Caki2 (cell line): ENCODE measurements at regions not wholly inside any gene's neighbourhood (a gene's known extent, or its start where the extent isn't known, plus 50 kb on each side); places are given as distances from the start of the nearest gene placed in this dataset.
"Not testable (repeated sequence)": the region's sequence is repeated elsewhere in the genome, so short reads cannot be mapped to it uniquely, and the experiment has no call there.

Source experiments
- DNase-seq: peaks from one replicate; pipeline ENCODE4 v3.0.0-alpha.2; 2015; ENCODE audit warnings: low read depth
- in situ Hi-C: cut with HindIII; loops from 2 replicates; pipeline ENCODE4 v1.10.0; 2016; ENCODE audit warnings: low sequenced_read_pairs, low pct_unique_long_range_greater_than_20kb, mixed read lengths

GRCh38 chr14:34051966-34052657 lies 101.2 kb upstream of the EGLN3 start:
- in situ Hi-C loops, result no loop called here
- peak; percentile 81 for DNase-seq

GRCh38 chr14:34050606-34051005 lies 99.7 kb upstream of the EGLN3 start:
- in situ Hi-C loops, result no loop called here
- DNase-seq, result no peak

- in situ Hi-C loops, result no loop called here
- no peak for DNase-seq
Observed at GRCh38 chr14:34049790-34050189, 98.9 kb upstream of the EGLN3 start.

GRCh38 chr14:34049187-34049586 lies 98.3 kb upstream of the EGLN3 start:
- in situ Hi-C loops, result not testable (repeated sequence)

GRCh38 chr14:34046799-34047520 lies 96.1 kb upstream of the EGLN3 start:
- in situ Hi-C loops, result no loop called here
- no peak for DNase-seq

More at GRCh38 chr14:34049187-34049586, 98.3 kb upstream of the EGLN3 start:
- not testable (repeated sequence) for DNase-seq

DNA sequence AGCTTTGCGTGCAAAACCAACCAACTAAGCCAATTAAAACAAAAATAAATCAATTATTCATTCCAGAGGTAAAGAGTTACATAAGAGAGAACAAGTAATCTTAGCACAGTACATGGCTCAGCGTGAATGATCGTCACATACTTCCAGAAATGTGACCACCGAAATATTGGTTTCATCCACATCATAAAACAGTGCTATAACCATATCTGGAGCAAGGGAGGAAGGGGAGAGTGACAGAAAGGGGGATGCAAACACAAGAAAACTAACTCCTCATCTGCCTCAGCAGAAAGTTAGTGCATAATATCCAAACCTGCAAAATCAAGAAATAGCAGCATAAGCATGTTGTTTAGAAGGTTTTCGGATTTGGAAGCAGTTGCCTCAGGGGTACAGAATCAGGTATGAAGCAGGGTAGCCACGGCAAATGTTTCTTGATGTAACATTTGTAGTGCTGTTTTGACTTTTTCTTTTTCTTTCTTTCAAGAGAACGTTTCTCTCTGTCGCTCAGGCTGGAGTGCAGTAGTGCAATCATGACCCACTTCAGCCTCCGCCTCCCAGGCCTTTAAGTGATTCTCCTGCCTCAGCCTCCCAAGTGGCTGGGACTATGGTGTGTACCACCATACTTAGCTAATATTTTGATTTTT lies 93.9 kb upstream of the EGLN3 start:
- in situ Hi-C loops, result no loop called here
- no peak for DNase-seq

DNA sequence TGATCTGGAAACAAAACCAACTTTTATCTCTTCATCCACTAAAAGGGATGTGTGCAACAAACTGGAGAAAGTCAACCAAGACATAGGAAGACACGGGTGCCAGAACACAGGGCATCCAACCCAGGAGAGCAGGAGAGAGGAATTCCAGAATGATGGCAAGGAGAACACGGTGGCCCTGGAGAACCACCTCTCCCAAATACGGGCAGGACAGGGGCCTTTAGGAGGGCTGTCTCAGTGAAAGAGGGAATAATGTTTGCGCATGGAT lies 93.4 kb upstream of the EGLN3 start:
- DNase-seq, result no peak
- in situ Hi-C loops, result no loop called here

DNA sequence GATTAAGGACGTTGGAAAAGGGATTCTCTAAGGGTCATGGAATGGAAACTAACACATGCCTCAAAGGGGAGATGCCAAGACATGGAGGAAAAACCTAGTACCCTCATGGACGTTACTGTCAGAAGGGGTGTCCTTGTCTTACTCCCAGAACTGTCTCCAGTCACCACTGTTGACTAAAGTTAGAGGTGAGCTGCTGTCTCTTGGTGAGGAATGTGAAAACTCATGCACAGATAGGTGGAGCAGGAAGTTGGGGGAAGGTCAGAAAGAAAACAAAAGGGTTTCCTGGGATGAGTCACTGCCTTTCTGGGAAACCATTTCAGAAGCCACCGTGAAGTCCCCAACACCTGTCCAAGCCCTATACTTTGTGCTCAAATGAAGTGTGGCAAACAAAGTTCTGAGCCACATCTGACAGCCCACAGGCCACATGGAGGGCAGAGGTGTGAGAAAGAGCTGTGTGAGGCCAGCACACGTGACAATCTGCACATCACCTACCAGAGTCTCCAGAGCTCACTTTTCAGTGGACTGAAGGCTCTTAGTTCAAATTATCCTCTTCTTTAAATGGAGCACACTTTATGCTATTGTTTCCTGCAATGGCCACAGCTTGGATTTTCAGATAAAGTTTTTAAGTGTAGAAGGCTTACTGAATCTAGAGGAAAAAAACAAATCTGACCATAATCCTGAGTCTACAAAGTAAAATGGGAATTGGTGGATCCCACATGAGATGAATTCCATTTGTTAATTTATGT lies 92.9 kb upstream of the EGLN3 start:
- in situ Hi-C loops, result no loop called here
- DNase-seq, result peak; percentile 71

- in situ Hi-C loops, result no loop called here
- DNase-seq, result no peak
Observed at GRCh38 chr14:34041220-34041619, 90.3 kb upstream of the EGLN3 start.

GRCh38 chr14:34040766-34041165 lies 89.9 kb upstream of the EGLN3 start:
- in situ Hi-C loops, result no loop called here
- DNase-seq, result no peak

GRCh38 chr14:34039428-34040047 lies 88.7 kb upstream of the EGLN3 start:
- DNase-seq, result no peak
- in situ Hi-C loops, result no loop called here

GRCh38 chr14:34038358-34039057 lies 87.6 kb upstream of the EGLN3 start:
- in situ Hi-C loops, result no loop called here
- DNase-seq, result no peak

DNA sequence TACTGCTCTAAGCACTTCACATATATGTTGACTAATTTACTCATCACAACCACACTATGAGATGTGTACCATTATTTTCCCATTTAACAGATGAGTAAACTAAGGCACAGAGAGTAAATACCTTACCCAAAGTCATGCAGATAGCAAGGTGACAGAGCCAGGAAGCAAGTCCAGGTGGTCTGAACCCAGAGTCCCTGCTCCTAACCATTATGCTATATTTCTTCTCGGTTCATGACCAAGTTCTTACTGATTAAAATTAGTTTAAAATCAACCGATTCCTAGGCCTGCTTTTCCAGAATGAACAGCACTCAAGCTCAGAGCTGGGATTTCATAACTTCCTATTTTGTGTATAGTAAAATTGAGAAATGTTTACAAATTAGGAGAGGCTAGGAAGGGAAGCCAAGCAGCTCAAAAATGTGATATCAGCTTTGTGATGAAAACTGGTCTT lies 85.5 kb upstream of the EGLN3 start:
- in situ Hi-C loops, result no loop called here
- no peak for DNase-seq

DNA sequence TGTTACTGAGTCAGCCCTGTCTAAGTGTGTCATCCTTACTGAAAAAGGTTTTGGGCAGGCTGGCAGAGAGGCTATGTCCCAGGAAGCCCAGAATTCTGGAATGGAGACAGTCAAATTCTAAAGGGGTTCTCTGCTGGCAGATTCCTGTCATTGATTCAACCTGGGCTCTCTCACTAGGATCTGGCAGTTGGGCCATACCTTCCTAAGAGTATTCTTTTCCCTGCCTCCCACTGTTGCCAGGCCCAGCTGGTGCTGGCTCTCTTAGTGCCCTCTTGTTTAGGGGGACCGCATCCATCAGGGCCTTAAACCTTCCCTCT lies 85.0 kb upstream of the EGLN3 start:
- no peak for DNase-seq
- in situ Hi-C loops, result no loop called here

DNA sequence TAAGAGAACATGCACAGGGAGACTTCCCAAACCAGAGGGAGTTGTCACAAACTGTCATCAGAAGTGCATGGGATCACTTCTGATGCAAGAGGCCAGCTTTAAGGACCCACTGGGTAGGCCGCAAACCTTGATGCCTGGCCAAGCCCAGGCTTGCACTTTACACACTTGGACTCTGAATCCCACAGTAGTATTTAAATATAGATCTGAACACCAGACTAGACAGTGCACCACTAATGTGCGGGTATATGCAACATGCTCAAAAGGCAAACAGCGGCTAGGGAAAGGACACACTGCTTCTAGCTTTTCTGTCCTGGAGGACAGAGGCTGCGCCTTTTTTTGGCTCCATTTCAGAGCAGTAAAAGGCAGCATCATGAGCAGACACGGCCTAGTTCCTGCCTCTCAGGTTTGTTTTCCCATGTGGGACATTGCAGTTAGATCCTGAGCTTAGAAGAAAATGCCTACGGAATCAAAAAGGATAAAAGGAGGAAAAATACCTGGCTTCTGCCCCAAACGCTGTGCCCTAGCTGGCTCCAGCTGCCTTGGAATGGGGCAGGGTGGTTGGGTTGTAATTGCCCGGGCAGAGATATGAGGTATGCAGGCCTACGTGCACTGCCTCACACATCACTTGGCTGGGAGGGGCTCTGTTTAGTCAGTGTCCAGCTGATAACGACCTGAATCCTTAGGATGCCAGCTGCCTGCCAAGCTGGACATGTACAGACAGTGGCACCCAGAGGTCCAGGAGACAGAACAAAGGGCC lies 84.5 kb upstream of the EGLN3 start:
- DNase-seq, result peak; percentile 62
- in situ Hi-C loops, result no loop called here

- in situ Hi-C loops, result no loop called here
- no peak for DNase-seq
Observed at GRCh38 chr14:34034447-34035176, 83.7 kb upstream of the EGLN3 start.

DNA sequence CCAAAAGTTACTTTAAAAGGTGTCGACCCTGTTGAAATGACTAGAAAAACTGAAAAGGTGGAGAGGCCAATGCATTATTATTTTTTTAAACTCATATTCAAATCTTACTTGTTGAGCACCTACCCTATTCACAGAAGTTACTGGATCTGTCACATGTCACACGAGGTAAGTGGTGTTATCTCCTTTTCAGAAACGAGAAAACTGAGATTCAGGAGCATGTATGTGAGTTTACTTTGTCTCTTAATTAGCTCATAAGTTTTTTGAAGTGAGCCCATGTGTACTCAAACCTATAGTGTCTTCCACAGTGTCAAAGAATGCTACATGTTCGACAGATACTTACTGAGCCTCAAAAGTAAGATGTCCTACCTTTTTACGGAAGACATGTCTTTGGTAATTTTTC lies 81.8 kb upstream of the EGLN3 start:
- DNase-seq, result no peak
- in situ Hi-C loops, result no loop called here
